ENCODE measurements at regions not wholly inside any gene's neighbourhood (a gene's known extent, or its start where the extent isn't known, plus 50 kb on each side); places are given as distances from the start of the nearest gene placed in this dataset.

DNA sequence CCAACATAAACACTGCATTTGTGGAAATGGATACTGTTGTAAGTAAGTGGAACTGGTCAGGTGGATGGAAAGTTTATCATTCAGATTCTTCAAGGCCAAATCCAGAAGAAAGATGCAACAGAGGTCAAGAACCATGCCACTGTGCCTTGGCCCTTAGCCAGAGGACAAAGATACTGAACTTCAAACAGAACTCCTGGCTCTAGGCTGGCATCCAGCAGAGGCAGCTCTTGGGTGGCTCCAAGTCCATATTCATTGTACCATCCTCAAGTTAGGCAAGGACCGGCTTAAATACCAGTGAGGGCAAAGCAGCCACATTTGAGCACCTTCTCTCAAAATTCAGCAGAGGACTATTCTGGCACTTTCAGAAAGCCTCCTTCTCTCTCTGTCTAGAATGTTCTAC lies 53.2 kb downstream of the DNAAF9 start:
- DNase-seq: no peak

DNA sequence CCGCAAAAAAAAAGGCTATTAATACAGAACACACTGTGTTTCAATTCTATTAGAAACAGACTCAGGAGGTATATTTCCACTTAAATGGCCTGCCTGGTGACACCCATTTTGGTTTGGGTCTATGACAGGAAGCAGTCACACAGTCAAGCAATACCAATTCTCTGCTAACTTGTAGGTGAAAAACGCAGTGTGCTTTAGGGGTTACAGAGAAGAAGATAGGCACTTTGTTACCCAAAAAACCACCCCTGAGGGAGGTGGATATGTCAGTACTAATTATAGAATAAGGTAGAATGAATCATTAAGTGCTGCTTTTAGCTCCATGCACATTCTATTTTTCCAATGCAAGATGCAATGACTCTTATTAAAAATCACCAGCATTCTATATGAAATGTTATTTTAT lies 53.8 kb downstream of the DNAAF9 start:
- DNase-seq: no peak

DNA sequence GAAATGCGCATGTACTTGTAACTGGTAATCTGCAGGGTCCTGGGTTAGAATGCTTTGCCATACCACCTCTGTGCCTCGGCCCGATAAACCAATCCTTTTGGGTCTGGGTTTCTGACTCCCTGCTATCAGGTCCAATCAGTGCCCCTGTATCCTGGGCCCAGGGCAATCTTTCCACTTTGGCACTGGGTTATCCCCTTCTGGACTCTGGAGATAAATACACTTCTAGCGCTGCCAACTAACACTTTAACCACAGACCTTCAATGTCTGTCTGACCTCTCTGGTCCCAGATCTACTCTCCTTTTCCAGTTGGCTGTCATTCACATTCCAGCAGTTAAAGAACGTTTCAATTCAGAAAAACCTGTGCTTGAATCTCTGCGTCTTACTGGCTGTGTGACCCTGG lies 55.3 kb downstream of the DNAAF9 start:
- DNase-seq: no peak

DNA sequence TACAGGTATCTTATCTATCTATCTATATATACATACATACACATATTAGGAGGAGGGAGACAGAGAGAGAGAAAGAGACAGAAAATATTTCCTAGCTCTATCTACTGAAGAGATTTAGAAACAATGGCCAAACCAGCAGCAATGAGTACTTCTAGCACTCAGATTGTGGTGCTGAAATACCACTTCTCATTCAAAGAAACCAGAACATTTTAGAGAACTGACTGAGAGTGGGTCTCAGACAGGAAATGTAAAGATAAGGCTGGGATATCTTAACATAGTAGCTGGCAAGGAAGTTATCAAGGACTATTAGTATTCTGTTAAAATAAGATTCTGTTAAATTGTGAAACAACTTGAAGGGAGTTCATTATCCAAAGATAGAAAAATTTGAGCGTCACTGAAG lies 57.0 kb downstream of the DNAAF9 start:
- DNase-seq: no peak

DNA sequence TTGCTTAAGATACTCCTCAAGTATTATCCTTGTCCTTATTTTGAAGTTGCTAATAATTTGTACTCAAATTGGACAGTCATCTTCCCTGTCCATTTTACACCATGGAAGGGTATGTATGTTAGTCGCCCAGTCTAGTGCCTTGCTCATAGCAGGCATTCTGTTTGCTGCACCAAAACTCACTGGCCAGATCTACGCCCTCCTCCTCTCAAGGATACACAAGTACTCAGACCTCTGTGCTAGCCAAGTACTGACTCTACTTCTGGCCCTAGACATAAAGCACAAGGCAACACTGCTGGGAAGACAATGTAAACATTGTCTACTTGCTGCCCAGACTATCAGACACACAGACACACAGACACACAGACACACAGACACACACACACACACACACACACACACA lies 57.7 kb downstream of the DNAAF9 start:
- DNase-seq: no peak

DNA sequence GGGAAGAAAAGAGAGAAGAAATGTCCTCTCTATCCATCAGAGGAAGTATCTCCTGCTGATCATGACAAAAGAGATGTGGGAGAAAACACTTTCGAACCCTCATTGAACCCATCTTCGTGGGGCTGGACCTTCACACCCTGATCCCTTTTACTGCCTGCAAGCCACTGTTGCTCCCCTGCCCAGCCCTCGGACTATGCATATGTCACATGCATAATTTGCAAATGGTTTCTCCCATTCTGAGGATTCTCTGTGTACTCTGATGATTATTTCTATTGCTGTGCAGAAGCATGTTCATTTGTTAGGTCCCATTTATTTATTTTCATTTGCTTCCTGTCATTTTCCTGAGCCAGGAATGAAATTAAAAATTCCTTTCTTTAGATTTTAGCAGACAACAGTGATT lies 64.7 kb downstream of the DNAAF9 start:
- no peak for DNase-seq

DNA sequence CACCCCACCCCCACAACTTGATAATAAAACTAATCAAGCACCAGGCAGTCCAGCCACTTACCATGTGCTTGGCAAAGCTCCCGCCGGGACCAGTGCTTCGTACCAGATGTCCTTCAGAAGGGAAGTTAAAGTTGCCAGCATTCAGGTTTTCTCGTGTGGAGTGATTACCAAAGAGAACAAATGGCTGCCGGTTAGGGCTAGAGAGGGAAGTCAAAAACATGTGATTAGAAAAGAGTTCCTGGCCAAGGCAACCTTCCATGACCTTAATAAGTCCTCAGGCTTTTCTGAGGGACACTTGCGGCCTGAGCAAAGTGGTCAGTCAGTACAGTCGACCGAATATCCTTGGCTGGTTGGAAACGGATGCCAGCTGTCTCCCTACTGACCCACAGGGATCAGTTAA lies 67.0 kb downstream of the DNAAF9 start:
- DNase-seq: peak; percentile 25

DNA sequence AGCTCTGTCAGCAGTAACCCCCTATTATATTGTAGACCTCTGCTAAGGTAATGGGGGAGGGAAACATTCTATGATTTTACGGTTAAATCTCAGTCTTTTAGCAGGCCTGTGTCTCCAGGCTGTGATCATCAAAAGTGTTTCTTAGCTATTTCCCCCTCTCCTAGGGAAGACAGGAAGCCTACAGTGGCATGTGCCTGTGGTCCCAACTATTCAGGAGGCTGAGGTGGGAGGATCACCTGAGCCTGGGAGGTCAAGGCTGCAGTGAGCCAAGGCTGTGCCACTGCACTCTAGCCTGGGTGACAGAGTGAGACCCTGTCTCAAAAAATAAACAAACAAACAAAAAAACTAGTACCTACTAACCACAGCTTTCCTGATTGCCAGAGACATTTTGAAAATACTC lies 67.9 kb downstream of the DNAAF9 start:
- no peak for DNase-seq

DNA sequence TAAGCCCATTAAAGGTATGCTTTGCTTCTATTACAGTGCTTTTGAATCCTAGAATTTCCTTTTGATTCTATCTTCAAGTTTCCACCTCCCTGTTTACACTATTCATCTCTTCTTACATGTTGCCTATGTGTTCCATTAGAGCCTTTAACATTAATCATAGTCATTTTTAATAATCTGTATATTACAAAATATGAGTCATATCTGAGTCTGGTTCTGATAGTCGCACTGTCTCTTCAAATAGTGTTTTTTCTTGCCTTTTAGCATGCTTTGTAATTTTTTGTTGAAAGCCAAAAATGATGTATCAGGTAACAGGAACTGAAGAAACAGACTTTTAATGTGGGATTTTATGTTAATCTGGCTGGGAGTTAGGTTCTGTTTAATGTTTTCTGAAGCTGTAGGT lies 68.4 kb downstream of the DNAAF9 start:
- DNase-seq: no peak

DNA sequence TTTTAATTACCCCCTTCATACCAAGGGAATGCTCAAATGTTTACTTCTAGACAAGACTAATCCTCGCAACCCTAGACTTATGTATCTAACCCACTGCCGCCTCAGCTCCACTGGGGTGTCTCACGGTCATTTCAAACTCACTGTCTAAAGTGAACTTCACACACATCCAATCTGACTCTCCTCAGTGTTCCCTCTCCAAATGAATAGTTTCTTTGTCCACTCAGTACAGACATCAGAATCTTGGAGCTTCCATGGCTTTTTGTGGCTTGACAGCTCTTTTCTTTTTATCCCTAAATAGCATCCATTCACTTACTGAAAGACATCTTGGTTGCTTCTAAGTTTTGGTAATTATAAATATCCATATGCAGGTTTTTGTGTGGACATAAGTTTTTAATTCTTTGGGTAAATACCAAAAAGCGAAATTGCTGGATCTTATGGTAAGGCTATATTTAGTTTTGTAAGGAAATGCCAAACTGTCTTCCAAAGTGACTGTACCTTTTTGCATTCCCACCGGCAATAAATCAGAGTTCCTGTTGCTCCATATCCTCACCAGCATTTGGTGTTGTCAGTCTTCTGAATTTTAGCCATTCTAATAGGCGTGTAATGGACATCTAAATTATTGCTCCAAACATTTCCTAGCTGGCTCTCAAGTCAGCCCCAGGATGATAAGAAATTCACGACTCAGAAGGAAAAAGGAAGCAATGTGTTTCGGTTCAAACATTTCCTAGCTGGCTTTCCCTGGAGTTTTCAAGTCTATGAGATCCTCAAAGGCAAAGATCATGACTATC lies 73.1 kb downstream of the DNAAF9 start:
- DNase-seq: no peak

DNA sequence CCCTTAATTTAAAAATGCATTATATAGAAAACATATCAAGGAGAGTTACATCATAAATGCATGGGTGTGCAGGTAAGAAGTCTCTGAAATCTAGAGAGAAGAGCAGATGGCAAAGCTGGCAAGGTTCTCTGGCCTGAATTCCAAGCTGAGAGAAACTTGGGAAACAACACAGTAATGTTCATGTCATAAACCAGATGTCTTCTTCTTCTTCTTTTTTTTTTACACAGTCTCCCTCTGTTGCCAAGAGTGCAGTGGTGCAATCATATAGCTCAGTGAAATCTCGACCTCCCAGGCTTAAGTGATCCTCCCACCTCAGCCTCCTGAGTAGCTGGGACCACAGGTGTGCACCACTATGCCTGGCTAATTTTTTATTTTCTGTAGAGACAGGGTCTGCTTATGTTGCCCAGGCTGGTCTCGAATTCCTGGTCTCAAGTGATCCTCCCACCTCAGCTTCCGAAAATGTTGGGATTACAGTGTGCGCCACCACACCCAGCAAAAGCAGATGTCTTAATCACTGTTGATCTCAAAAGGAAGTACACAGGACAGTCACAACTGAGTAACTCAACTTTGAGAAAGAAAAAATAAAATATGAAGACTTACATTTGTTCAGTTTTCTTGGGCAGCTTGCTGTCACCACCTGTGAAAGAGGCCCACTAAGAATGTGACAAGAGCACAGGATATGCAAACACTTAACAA lies 77.3 kb downstream of the DNAAF9 start:
- DNase-seq: no peak

DNA sequence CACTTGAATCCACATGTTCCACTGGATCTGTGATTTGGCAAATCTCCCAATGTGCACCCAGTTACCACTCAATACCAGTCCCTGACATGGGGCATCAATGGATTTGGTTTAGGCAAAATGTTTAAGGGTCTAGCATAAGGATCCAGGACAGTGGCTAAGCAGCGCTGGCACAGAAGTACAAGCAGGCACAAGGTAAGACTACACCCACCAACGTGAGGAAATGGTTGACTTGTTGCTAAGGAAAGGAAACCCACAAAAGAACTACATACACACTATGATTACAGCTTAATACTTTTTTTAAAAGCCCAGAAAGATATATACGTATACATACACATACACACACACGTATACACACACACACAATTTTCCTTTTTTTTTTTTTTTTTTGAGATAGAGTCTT lies 79.0 kb downstream of the DNAAF9 start:
- no peak for DNase-seq

DNA sequence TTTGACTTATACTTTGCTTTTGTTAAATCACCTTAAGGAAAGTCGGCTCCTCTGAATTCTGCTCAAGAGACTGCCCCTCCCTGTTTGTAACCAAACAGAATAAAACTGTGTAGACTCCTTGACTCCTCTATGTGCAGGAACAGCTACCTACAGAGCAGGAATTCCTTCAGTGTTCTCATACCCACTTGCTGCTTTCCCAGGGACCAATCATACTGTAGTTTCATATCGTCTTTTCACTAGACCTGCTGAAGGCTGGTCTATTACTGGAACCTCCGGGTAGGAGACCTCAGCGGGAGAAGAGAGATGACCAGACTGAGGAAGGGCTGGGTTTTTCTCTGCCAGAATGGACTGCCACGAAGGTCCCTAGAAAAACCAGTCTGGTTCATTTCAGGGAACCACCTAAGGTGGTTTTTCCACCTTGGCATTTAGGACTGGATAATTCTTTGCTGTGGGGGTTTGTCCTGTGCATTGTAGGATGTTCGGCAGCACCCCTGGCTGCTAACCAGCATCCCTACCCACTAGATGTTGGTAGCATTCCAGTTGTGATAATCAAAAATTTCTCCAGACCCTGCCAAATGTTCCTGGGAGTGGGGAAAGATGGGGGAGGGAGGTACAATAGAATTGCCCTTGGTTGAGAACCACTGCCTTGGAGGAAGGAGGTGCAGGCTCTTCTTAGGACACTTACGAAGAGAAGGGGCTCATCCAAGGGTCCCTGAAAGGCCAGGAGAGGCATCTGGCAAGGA lies 80.5 kb downstream of the DNAAF9 start:
- DNase-seq: no peak

DNA sequence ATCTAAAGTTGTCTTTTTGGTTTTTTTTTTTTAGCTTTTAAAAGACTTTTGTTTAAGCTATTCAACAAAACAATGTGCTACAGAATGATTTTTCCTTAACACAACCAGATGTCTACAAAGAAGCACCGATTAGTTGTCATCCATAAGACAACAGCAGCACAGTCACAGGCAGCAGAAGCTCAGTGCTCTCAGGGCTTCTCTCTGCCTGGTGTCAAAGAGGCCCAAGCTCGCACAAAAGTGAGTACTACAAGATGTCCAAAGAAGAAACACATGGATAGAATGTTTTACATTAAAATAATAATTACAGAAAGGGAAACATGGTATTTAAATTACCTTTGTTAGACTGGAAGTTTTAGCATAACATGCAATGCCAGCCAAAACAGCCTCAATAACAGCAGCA lies 81.6 kb downstream of the DNAAF9 start:
- DNase-seq: no peak

DNA sequence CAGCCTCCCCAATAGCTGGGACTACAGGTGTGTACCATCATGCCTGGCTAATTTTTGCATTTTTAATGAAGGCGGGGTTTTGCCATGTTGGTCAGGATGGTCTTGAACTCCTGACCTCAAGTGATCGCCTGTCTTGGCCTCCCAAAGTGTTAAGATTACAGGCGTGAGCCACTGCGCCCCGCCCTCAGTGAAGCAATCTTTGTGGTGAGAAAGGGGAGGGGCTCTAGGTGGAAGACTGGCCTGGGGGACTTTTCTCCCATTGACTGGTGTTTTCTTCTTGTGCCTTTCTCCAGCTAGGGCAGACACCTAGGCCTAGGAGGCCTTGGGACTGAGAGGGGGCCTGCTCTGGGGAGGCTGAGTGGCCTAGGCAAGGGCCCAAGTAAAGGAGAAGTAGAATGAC lies 84.1 kb downstream of the DNAAF9 start:
- DNase-seq: no peak

DNA sequence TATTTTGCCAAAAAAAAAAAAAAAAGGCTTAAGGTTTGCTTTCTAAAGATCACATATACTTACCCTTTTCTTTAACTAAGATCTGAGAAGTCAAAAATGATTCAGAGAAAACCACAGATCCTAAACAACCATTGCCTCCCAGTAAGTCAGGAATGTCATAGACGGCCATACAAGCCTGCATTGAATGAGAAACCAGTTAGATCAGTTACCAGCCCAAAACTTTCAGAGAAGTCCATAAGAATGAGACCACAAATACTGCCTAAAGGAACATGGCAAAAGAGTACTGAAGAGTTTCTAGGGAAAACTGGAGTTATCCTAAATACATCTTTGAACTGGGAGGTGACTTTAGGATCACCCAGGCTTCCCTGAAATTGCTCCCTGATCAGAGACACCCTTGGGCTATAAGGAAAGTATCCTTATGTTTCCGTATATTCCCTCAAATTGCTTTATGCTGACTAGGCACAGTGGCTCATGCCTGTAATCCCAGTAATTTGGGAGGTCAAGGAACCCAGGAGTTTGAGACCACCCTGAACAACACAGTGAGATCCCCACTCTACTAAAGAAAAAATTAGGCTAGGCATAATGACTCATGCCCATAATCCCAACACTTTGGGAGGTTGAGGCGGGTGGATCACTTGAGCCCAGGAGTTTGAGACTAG lies 79.4 kb upstream of the SLC4A11 start:
- no peak for DNase-seq

DNA sequence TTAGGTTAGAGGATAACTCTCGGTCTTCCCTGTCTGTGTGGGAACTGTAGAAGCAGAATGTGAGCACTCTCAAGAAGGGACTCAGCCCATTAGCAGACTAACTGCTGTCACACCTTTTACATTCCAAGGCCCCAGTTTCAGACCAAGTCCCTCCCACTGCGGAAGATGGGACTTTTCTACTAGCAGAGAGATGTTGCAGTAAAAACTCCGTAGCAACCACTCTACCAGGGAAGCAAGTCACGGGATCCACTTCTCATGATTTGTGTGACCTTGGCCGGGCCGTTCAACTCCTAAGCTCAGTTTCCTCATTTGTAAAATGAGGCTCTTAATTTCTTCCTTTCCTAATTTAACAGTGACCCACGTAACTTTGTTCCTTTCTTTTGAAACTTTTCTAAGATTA lies 77.1 kb upstream of the SLC4A11 start:
- DNase-seq: no peak

DNA sequence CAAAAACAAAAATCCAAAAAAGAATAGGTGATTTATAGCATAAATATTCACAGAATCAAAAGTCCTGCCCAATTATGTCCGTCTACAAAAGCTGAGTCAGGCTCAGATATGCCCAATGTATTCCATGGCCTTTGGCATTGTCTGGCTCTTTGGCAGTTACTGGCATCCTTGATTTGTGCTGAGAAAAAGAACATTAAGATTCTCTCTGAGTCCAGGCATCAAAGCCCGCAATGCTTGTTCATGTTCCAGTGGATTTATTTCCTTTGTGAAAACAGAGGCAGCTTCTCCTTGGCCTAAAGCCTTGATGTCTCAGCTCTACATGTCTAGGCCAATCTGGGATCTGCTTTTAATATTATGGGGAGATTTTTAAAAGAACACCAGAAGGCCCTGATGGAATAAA lies 76.1 kb upstream of the SLC4A11 start:
- DNase-seq: no peak

DNA sequence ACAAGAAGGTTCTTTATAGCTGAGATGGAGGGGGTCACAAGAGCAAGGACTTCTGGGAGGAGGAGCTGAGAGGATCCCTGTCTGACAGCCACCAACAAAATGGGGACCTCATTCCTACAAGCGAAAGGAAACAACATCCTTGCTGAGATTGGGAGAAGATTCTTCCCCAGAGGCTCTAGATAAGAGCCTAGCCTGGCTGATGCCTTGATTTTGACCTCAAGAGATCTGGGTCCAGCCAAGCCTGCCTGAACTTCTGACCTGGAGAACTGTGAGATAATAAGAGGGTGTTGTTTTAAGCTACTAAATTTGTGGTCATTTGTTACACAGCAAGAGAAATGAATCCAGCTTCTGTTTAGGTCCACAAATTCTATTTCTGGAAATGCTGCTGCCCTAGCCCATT lies 75.4 kb upstream of the SLC4A11 start:
- no peak for DNase-seq

DNA sequence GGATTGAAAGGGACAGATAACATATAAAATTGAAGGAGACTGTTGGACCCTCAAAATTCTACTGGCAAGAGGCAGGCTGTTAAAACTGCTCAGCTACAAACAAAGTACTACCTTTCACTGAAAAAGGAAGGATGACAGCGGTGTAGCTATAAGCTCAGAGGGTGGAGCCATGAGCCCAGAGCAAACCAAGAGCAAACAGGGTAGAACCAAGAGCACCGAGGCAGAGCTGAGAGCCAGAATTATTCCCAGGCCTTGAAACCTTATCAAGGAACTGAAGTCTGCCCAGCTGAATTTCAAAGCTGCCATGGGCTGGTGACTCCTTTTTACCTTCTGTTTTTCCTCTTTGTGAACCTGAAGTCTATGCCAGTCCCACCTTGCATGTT lies 74.7 kb upstream of the SLC4A11 start:
- DNase-seq: no peak

DNA sequence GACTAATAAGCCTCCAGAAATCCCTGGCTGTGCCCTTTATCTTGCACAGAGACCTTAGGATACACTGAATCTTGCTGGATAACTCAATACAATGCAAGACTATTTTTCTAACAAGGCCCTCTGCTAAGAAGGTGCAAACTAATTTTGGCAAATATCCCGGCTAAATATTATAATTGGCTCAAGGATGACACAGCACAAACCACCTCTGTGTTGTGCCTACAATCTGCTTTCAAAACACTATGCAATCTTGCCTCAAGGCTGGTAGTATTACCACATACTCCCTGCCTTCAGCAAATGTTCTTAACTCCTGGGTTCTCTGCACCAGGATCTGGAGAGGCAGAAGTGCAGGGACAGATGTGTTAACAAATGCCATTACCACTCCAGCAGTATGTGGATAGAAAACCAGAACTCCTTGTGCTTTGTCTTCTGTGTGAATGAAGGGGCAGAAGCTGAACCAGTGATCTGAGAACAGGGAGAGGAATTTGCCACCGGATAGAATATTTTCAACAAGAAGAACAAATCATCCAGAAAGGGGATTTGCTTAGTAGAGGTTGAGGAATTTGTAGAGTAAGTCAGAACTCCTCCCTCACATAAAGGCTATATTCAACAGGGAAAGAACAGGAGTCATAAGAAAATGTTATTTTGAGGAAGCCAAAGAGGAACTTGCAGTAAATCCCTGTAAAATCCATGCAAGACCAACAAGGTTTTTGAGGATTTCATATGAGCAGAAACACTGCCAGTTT lies 74.1 kb upstream of the SLC4A11 start:
- no peak for DNase-seq

DNA sequence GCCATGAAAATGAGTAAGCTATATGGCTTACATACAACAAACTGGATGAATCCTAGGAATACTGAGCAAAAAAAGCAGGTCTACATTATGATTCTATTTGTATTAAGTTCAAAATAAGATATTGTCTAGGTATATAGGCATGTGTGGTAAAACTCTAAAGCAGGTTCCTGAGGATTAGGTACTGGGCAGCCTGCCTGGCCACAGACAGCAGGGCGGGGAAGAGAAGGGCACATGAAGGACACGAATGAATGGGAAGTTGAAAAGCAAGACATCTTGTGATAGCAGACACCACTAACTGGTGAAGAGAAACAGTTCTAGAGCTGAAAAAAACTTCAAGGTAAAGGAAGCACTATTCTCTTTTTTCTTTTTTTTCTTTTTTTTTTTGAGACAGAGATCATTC lies 72.6 kb upstream of the SLC4A11 start:
- DNase-seq: no peak

DNA sequence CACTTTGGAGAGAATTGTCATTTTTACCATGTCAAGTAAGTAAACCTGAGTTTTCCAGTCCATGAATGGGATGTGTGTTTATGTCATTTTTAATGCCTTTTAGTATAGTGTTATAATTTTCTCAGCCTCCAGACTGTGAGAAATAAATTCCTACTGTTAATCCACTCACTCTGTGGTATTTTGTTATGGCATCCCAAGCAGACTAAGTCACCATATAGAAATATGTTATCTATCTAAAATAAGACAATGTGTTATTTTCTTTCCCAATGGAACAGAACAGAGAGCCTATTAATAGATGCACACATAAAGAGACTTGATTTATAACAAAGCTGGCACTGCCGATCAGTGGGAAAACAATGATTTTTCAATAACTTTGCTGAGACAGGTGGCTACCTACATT lies 70.2 kb upstream of the SLC4A11 start:
- no peak for DNase-seq

Data from femur (tissue), 1 donor.